ENCODE measurements at regions not wholly inside any gene's neighbourhood (a gene's known extent, or its start where the extent isn't known, plus 50 kb on each side); places are given as distances from the start of the nearest gene placed in this dataset.

- no peaks in the 10 kb centered on the region for H3K4me1 ChIP-seq
- H3K36me3 ChIP-seq, result no peaks in the 10 kb centered on the region
- no peaks in the 10 kb centered on the region for H3K27me3 ChIP-seq
- H3K4me3 ChIP-seq, result no peak overlapping the region
- no peaks in the 10 kb centered on the region for H3K9me3 ChIP-seq (replicated peaks)
- H3K27ac ChIP-seq, result no peak overlapping the region
- no peak for DNase-seq
These were observed 220.3 kb downstream of the PABPC4L start for GRCh38 chr4:133981327-133981726.

- Histone ChIP-seq H3K36me3 (no peaks in the 10 kb centered on the region), H3K27ac (no peak overlapping the region), H3K4me1 (no peaks in the 10 kb centered on the region; the same call in 1 of the 2 replicates), H3K9me3 (replicated peaks) (no peaks in the 10 kb centered on the region), H3K27me3 (no peaks in the 10 kb centered on the region), H3K4me3 (no peak overlapping the region)
- no peak for DNase-seq
These were observed 229.0 kb downstream of the PABPC4L start for GRCh38 chr4:133972586-133972985.

- Histone ChIP-seq H3K27ac (no peak overlapping the region), H3K4me3 (no peak overlapping the region), H3K4me1 (no peaks in the 10 kb centered on the region; the same call in 1 of the 2 replicates), H3K9me3 (replicated peaks) (no peaks in the 10 kb centered on the region), H3K27me3 (no peaks in the 10 kb centered on the region), H3K36me3 (no peaks in the 10 kb centered on the region)
- DNase-seq, result peak; percentile 78 to 82
These were observed 232.3 kb downstream of the PABPC4L start for GRCh38 chr4:133969202-133969848.

- no peaks in the 10 kb centered on the region; the same call in 1 of the 2 replicates for H3K4me1 ChIP-seq
- H3K9me3 ChIP-seq (replicated peaks), result no peaks in the 10 kb centered on the region
- H3K4me3 ChIP-seq, result no peak overlapping the region
- H3K27ac ChIP-seq, result no peak overlapping the region
- no peaks in the 10 kb centered on the region for H3K36me3 ChIP-seq
- no peaks in the 10 kb centered on the region for H3K27me3 ChIP-seq
- DNase-seq, result no peak
These were observed 233.4 kb downstream of the PABPC4L start for GRCh38 chr4:133968174-133968573.

- H3K27ac ChIP-seq, result no peak overlapping the region
- H3K27me3 ChIP-seq, result no peaks in the 10 kb centered on the region
- H3K36me3 ChIP-seq, result no peaks in the 10 kb centered on the region
- peak; percentile 6 to 24 for DNase-seq
- no peaks in the 10 kb centered on the region for H3K9me3 ChIP-seq (replicated peaks)
- no peak overlapping the region for H3K4me3 ChIP-seq
- H3K4me1 ChIP-seq, result no peaks in the 10 kb centered on the region
These were observed 240.6 kb downstream of the PABPC4L start for GRCh38 chr4:133960975-133961374.

GRCh38 chr4:133943081-133943480 is 258.5 kb downstream of the PABPC4L start:
- H3K27me3 ChIP-seq, result no peaks in the 10 kb centered on the region

GRCh38 chr4:133938061-133938460 is 263.5 kb downstream of the PABPC4L start:
- H3K27ac ChIP-seq, result no peak overlapping the region
- no peaks in the 10 kb centered on the region for H3K36me3 ChIP-seq
- no peaks in the 10 kb centered on the region for H3K9me3 ChIP-seq (replicated peaks)
- no peaks in the 10 kb centered on the region for H3K27me3 ChIP-seq
- DNase-seq, result no peak
- no peak overlapping the region for H3K4me3 ChIP-seq
- H3K4me1 ChIP-seq, result no peaks in the 10 kb centered on the region

More at GRCh38 chr4:133943081-133943480, 258.5 kb downstream of the PABPC4L start:
- no peaks in the 10 kb centered on the region for H3K9me3 ChIP-seq (replicated peaks)
- H3K4me3 ChIP-seq, result no peak overlapping the region
- DNase-seq, result no peak
- no peaks in the 10 kb centered on the region for H3K36me3 ChIP-seq
- H3K4me1 ChIP-seq, result no peaks in the 10 kb centered on the region
- H3K27ac ChIP-seq, result no peak overlapping the region

GRCh38 chr4:133929531-133930239 is 271.9 kb downstream of the PABPC4L start:
- H3K27me3 ChIP-seq, result no peaks in the 10 kb centered on the region
- no peaks in the 10 kb centered on the region for H3K36me3 ChIP-seq
- no peaks in the 10 kb centered on the region for H3K4me1 ChIP-seq
- H3K4me3 ChIP-seq, result no peak overlapping the region
- no peak overlapping the region for H3K27ac ChIP-seq
- no peaks in the 10 kb centered on the region for H3K9me3 ChIP-seq (replicated peaks)
- no peak for DNase-seq

GRCh38 chr4:133921280-133922195 is 280.1 kb downstream of the PABPC4L start:
- peak in 1 of 2 experiments; percentile 33 for DNase-seq

GRCh38 chr4:133920236-133920635 is 281.4 kb downstream of the PABPC4L start:
- Histone ChIP-seq H3K27ac (no peak overlapping the region), H3K9me3 (replicated peaks) (no peaks in the 10 kb centered on the region), H3K4me1 (no peaks in the 10 kb centered on the region), H3K36me3 (no peaks in the 10 kb centered on the region), H3K27me3 (no peaks in the 10 kb centered on the region), H3K4me3 (no peak overlapping the region)
- no peak for DNase-seq

More at GRCh38 chr4:133921280-133922195, 280.1 kb downstream of the PABPC4L start:
- H3K27ac ChIP-seq, result no peak overlapping the region
- no peaks in the 10 kb centered on the region for H3K4me1 ChIP-seq
- H3K36me3 ChIP-seq, result no peaks in the 10 kb centered on the region
- H3K27me3 ChIP-seq, result no peaks in the 10 kb centered on the region
- no peaks in the 10 kb centered on the region for H3K9me3 ChIP-seq (replicated peaks)
- no peak overlapping the region for H3K4me3 ChIP-seq

GRCh38 chr4:133910165-133910564 is 291.4 kb downstream of the PABPC4L start:
- Histone ChIP-seq H3K36me3 (no peaks in the 10 kb centered on the region), H3K4me3 (no peak overlapping the region), H3K27me3 (no peaks in the 10 kb centered on the region), H3K4me1 (no peaks in the 10 kb centered on the region), H3K27ac (no peak overlapping the region), H3K9me3 (replicated peaks) (no peaks in the 10 kb centered on the region)
- no peak for DNase-seq

GRCh38 chr4:133903029-133903428 is 298.6 kb downstream of the PABPC4L start:
- no peaks in the 10 kb centered on the region for H3K27me3 ChIP-seq
- H3K36me3 ChIP-seq, result no peaks in the 10 kb centered on the region
- H3K4me3 ChIP-seq, result no peak overlapping the region
- no peaks in the 10 kb centered on the region for H3K4me1 ChIP-seq
- no peak overlapping the region for H3K27ac ChIP-seq
- DNase-seq, result no peak
- H3K9me3 ChIP-seq (replicated peaks), result no peaks in the 10 kb centered on the region

GRCh38 chr4:133891011-133891410 is 310.6 kb downstream of the PABPC4L start:
- no peak for DNase-seq
- no peaks in the 10 kb centered on the region for H3K9me3 ChIP-seq (replicated peaks)
- no peaks in the 10 kb centered on the region for H3K4me1 ChIP-seq
- H3K36me3 ChIP-seq, result no peaks in the 10 kb centered on the region
- H3K4me3 ChIP-seq, result no peak overlapping the region
- H3K27ac ChIP-seq, result no peak overlapping the region
- H3K27me3 ChIP-seq, result no peaks in the 10 kb centered on the region

- Histone ChIP-seq H3K9me3 (replicated peaks) (no peaks in the 10 kb centered on the region), H3K4me1 (no peaks in the 10 kb centered on the region), H3K27me3 (no peaks in the 10 kb centered on the region), H3K27ac (no peak overlapping the region), H3K36me3 (no peaks in the 10 kb centered on the region), H3K4me3 (no peak overlapping the region)
- no peak for DNase-seq
These were observed 313.9 kb downstream of the PABPC4L start for GRCh38 chr4:133887723-133888122.

GRCh38 chr4:133869486-133869885 is 332.1 kb downstream of the PABPC4L start:
- DNase-seq, result no peak
- Histone ChIP-seq H3K4me3 (no peak overlapping the region), H3K36me3 (no peaks in the 10 kb centered on the region), H3K9me3 (replicated peaks) (no peaks in the 10 kb centered on the region), H3K27ac (no peak overlapping the region), H3K27me3 (no peaks in the 10 kb centered on the region), H3K4me1 (peaks cover 32% of the 10 kb centered on the region)
